Left ventricle myocardium superior (tissue), 1 donor: ENCODE measurements at regions not wholly inside any gene's neighbourhood (a gene's known extent, or its start where the extent isn't known, plus 50 kb on each side); places are given as distances from the start of the nearest gene placed in this dataset.

Experiments used
- ATAC-seq: fragments of 200-7000 bp; cut with Tn5 transposase; one replicate; pipeline ENCODE4 v1.9.1; 2020; ENCODE audit warnings: mild to moderate bottlenecking, moderate library complexity
- DNase-seq: peaks from one replicate; pipeline ENCODE4 v3.0.0-alpha.2; 2020
- intact Hi-C: fragments of 100-400 bp; cut with micrococcal nuclease; formaldehyde crosslinking; loops from one replicate; pipeline ENCODE4 v1.11.0; 2022
- donor health status: DM: no; HTN: yes; CAD: no; lungs with severe emphysema.

DNA sequence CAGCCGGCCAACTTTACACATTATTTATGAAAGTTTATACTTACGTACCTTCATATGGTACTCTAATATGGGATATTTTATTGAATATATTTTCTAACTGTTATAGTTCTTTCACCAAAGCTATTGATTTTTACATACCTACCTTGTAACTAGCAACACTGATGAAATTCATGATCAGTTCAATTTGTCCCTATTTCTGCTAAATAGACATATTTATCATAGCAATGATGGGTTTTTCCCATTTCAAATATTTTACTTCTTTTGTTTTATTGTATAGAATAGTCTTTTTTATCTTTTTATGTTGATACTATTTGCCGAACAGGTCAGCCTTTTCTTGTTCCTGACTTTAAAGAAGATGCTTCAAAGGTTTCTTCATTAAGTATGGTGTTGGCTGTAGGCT lies 59.0 kb upstream of the CTNND2 start:
- no peak for DNase-seq
- ATAC-seq, result no peak
- intact Hi-C loops, result no loop called here

DNA sequence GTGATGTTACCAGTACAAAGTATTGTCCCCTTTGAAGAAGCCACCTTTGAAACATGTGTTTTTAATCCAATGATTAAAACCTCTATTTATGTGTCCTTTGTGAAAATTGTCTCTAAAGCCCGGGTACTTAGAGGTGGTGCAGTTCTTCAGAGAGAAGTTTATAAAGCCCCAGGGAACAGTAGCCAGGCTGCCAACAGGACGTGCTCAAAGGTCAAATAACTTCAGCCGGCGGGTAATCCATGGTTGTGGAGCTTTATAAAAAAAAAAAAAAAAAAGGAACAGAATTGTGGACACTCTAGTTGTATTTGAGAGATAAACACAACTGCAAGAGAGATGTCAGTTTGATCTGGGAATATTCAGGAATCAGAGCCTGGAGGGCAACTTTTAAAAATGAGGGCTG lies 57.9 kb upstream of the CTNND2 start:
- intact Hi-C loops, result no loop called here
- ATAC-seq (no peak), DNase-seq (no peak)

DNA sequence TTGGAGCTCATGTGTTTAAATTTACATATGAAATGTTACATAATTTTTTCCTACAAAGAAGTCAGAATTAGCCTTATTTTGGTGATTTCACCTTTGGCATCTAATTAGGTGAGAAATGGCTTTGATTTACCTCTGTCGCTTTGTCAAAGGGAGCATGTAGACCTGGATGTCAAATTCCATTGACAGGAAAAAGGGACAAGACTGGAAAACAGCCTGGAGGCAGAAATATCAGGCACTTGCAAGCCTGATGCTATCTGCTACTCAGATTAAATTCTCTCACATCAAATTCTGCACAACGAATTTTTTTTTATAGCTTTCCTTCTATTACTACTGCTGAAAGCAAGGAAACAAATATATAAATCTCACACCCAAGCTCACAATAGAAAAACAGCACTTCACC lies 54.1 kb upstream of the CTNND2 start:
- intact Hi-C loops, result no loop called here
- DNase-seq, result no peak

DNA sequence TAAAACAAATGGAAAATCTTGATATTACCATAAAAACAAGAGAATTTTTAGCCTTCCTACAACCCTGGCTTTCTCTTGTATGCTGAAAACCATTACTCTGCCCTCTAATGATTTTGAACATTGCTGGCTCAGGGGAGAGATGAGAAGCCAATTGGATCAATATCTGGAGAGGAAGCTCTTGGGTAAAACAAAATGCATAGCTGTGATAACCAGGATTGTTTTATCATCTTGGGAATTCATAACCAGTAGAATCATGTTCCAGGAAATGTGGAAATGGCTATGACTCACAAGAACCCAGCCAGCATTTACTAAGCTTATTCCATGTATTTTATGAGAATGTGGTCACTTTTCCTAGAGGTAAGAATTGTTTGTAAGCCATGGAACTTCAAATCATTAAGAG lies 51.1 kb upstream of the CTNND2 start:
- intact Hi-C loops, result no loop called here
- ATAC-seq, result no peak
- no peak for DNase-seq

More for the DNA sequence above, 54.1 kb upstream of the CTNND2 start:
- no peak for ATAC-seq
